ENCODE measurements at regions not wholly inside any gene's neighbourhood (a gene's known extent, or its start where the extent isn't known, plus 50 kb on each side); places are given as distances from the start of the nearest gene placed in this dataset.
A peak's percentile ranks its signal among the peaks of the same experiment; 100 is the strongest.
"Not testable (repeated sequence)": the region's sequence is repeated elsewhere in the genome, so short reads cannot be mapped to it uniquely, and the experiment has no call there.

- Mint-ChIP-seq H3K4me1 (ENCODE audit: low read depth in 2 of 2) (peaks cover 0 to 4% of the 10 kb centered on the region in 2 donors), H3K4me3 (no peak overlapping the region), H3K27me3 (peaks cover 0 to 6% of the 10 kb centered on the region in 2 donors), H3K9me3 (no peaks in the 10 kb centered on the region), H3K36me3 (no peaks in the 10 kb centered on the region), H3K27ac (no peak overlapping the region)
- DNase-seq (ENCODE audit: low spot score) (no peak), ATAC-seq (no peak)
Observed at GRCh38 chr10:124174673-124175645, 81.6 kb upstream of the CHST15 start.

- ATAC-seq (no peak), DNase-seq (ENCODE audit: low spot score) (no peak)
- no peaks in the 10 kb centered on the region for H3K9me3 Mint-ChIP-seq
- no peaks in the 10 kb centered on the region for H3K36me3 Mint-ChIP-seq
- H3K27ac Mint-ChIP-seq, result no peak overlapping the region
- peaks cover 0 to 6% of the 10 kb centered on the region in 2 donors for H3K27me3 Mint-ChIP-seq
- H3K4me3 Mint-ChIP-seq, result no peak overlapping the region
- peaks cover 0 to 4% of the 10 kb centered on the region in 2 donors for H3K4me1 Mint-ChIP-seq (ENCODE audit: low read depth in 2 of 2)
Observed at GRCh38 chr10:124174071-124174566, 80.7 kb upstream of the CHST15 start.

GRCh38 chr10:124173298-124173900 is 80.0 kb upstream of the CHST15 start:
- no peak overlapping the region for H3K27ac Mint-ChIP-seq
- H3K36me3 Mint-ChIP-seq, result no peaks in the 10 kb centered on the region
- H3K9me3 Mint-ChIP-seq, result no peaks in the 10 kb centered on the region
- DNase-seq (ENCODE audit: low spot score) (no peak), ATAC-seq (no peak)
- H3K4me1 Mint-ChIP-seq (ENCODE audit: low read depth in 2 of 2), result peaks cover 0 to 4% of the 10 kb centered on the region in 2 donors
- peaks cover 0 to 6% of the 10 kb centered on the region in 2 donors for H3K27me3 Mint-ChIP-seq
- H3K4me3 Mint-ChIP-seq, result no peak overlapping the region

GRCh38 chr10:124172181-124172916 is 79.0 kb upstream of the CHST15 start:
- Mint-ChIP-seq H3K4me1 (ENCODE audit: low read depth in 2 of 2) (peaks cover 0 to 4% of the 10 kb centered on the region in 2 donors), H3K27me3 (peaks cover 0 to 6% of the 10 kb centered on the region in 2 donors), H3K27ac (no peak overlapping the region), H3K9me3 (no peaks in the 10 kb centered on the region), H3K4me3 (no peak overlapping the region), H3K36me3 (no peaks in the 10 kb centered on the region)
- DNase-seq (ENCODE audit: low spot score) (no peak), ATAC-seq (no peak)

GRCh38 chr10:124171561-124171960 is 78.2 kb upstream of the CHST15 start:
- Mint-ChIP-seq H3K36me3 (no peaks in the 10 kb centered on the region), H3K9me3 (no peaks in the 10 kb centered on the region)

GRCh38 chr10:124170631-124171030 is 77.2 kb upstream of the CHST15 start:
- Mint-ChIP-seq H3K9me3 (no peaks in the 10 kb centered on the region), H3K27ac (no peak overlapping the region), H3K36me3 (no peaks in the 10 kb centered on the region), H3K4me1 (ENCODE audit: low read depth in 2 of 2) (no peaks in the 10 kb centered on the region), H3K4me3 (no peak overlapping the region), H3K27me3 (peaks cover 0 to 4% of the 10 kb centered on the region in 2 donors)
- ATAC-seq (no peak), DNase-seq (ENCODE audit: low spot score) (no peak)

More at GRCh38 chr10:124171561-124171960, 78.2 kb upstream of the CHST15 start:
- H3K4me3 Mint-ChIP-seq, result no peak overlapping the region
- ATAC-seq (no peak), DNase-seq (ENCODE audit: low spot score) (no peak)
- H3K4me1 Mint-ChIP-seq (ENCODE audit: low read depth in 2 of 2), result peaks cover 0 to 4% of the 10 kb centered on the region in 2 donors
- H3K27me3 Mint-ChIP-seq, result peaks cover 0 to 7% of the 10 kb centered on the region in 2 donors
- no peak overlapping the region for H3K27ac Mint-ChIP-seq

GRCh38 chr10:124168991-124169802 is 75.8 kb upstream of the CHST15 start:
- DNase-seq (ENCODE audit: low spot score), result no peak
- peaks cover 10 to 12% of the 10 kb centered on the region in 2 donors for H3K27me3 Mint-ChIP-seq
- H3K9me3 Mint-ChIP-seq, result no peaks in the 10 kb centered on the region
- no peaks in the 10 kb centered on the region for H3K36me3 Mint-ChIP-seq
- H3K4me1 Mint-ChIP-seq (ENCODE audit: low read depth in 2 of 2), result no peaks in the 10 kb centered on the region
- no peak overlapping the region for H3K4me3 Mint-ChIP-seq
- no peak overlapping the region for H3K27ac Mint-ChIP-seq
- no peak for ATAC-seq

GRCh38 chr10:124168581-124168980 is 75.2 kb upstream of the CHST15 start:
- DNase-seq (ENCODE audit: low spot score), result no peak
- ATAC-seq, result no peak
- peaks cover 10 to 18% of the 10 kb centered on the region in 2 donors for H3K27me3 Mint-ChIP-seq
- no peaks in the 10 kb centered on the region for H3K4me1 Mint-ChIP-seq (ENCODE audit: low read depth in 2 of 2)
- no peaks in the 10 kb centered on the region for H3K36me3 Mint-ChIP-seq
- H3K9me3 Mint-ChIP-seq, result no peaks in the 10 kb centered on the region
- no peak overlapping the region for H3K27ac Mint-ChIP-seq
- H3K4me3 Mint-ChIP-seq, result no peak overlapping the region

- peaks cover 10 to 18% of the 10 kb centered on the region in 2 donors for H3K27me3 Mint-ChIP-seq
- not testable (repeated sequence) for H3K27ac Mint-ChIP-seq; H3K36me3 Mint-ChIP-seq; H3K9me3 Mint-ChIP-seq; H3K4me1 Mint-ChIP-seq (ENCODE audit: low read depth in 2 of 2); ATAC-seq; DNase-seq (ENCODE audit: low spot score); H3K4me3 Mint-ChIP-seq
Observed at GRCh38 chr10:124167925-124168324, 74.5 kb upstream of the CHST15 start.

- H3K27me3 Mint-ChIP-seq, result peaks cover 17 to 28% of the 10 kb centered on the region in 2 donors
- no peaks in the 10 kb centered on the region for H3K36me3 Mint-ChIP-seq
- ATAC-seq (no peak), DNase-seq (ENCODE audit: low spot score) (no peak)
- H3K9me3 Mint-ChIP-seq, result no peaks in the 10 kb centered on the region
- H3K4me1 Mint-ChIP-seq (ENCODE audit: low read depth in 2 of 2), result no peaks in the 10 kb centered on the region
- no peak overlapping the region for H3K27ac Mint-ChIP-seq
- H3K4me3 Mint-ChIP-seq, result no peak overlapping the region
Observed at GRCh38 chr10:124166431-124167125, 73.2 kb upstream of the CHST15 start.

GRCh38 chr10:124165827-124166226 is 72.4 kb upstream of the CHST15 start:
- Mint-ChIP-seq H3K27me3 (peaks cover 17 to 32% of the 10 kb centered on the region in 2 donors), H3K4me1 (ENCODE audit: low read depth in 2 of 2) (no peaks in the 10 kb centered on the region), H3K36me3 (no peaks in the 10 kb centered on the region), H3K4me3 (no peak overlapping the region), H3K27ac (no peak overlapping the region), H3K9me3 (no peaks in the 10 kb centered on the region)
- no peak for DNase-seq (ENCODE audit: low spot score)
- no peak for ATAC-seq

- DNase-seq (ENCODE audit: low spot score) (no peak), ATAC-seq (peak in 1 of 2 donors; percentile 12)
- Mint-ChIP-seq H3K4me1 (ENCODE audit: low read depth in 2 of 2) (no peaks in the 10 kb centered on the region), H3K9me3 (no peaks in the 10 kb centered on the region), H3K27ac (no peak overlapping the region), H3K4me3 (no peak overlapping the region), H3K27me3 (peaks cover 17 to 32% of the 10 kb centered on the region in 2 donors), H3K36me3 (no peaks in the 10 kb centered on the region)
Observed at GRCh38 chr10:124165311-124165710, 71.9 kb upstream of the CHST15 start.
